Suprapubic skin (tissue), 4 donors: ENCODE measurements at regions not wholly inside any gene's neighbourhood (a gene's known extent, or its start where the extent isn't known, plus 50 kb on each side); places are given as distances from the start of the nearest gene placed in this dataset.

Experiments
- DNase-seq, 2 donors: peaks; one replicate each; pipeline ENCODE4 v3.0.0-alpha.2; 2019; ENCODE audit warnings: low spot score in 2 of 2
- H3K27ac ChIP-seq: fragments of 200-600 bp; sonication (generic); one replicate; pipeline ENCODE4 v1.5.1; 2019
- H3K27me3 ChIP-seq: fragments of 200-600 bp; sonication (generic); one replicate; pipeline ENCODE4 v1.5.1; 2019
- H3K36me3 ChIP-seq: fragments of 200-600 bp; sonication (generic); one replicate; pipeline ENCODE4 v1.5.1; 2019
- H3K4me1 ChIP-seq: fragments of 200-600 bp; sonication (generic); one replicate; pipeline ENCODE4 v1.5.1; 2019
- H3K4me3 ChIP-seq: fragments of 200-600 bp; sonication (generic); one replicate; pipeline ENCODE4 v1.5.1; 2019; ENCODE audit warnings: mild to moderate bottlenecking
- H3K9me3 ChIP-seq: fragments of 200-600 bp; sonication (generic); one replicate; pipeline ENCODE4 v1.5.1; 2019
- CTCF ChIP-seq, 2 donors: fragments of 200-600 bp in 1 of 2; fragments of 450-650 bp in 1 of 2; sonication (generic) in 1 of 2; IDR thresholded peaks; one replicate each; pipeline ENCODE4 v1.5.1; 2016 to 2019; ENCODE audit warnings: antibody characterized with exemption in 2 of 2, mild to moderate bottlenecking in 1 of 2, moderate library complexity in 1 of 2
- EP300 ChIP-seq: sonication (generic); formaldehyde crosslinking; IDR thresholded peaks from one replicate; pipeline ENCODE4 v1.6.1; 2017; ENCODE audit warnings: antibody characterized with exemption
- POLR2A ChIP-seq, 2 donors: fragments of 450-650 bp; IDR thresholded peaks; one replicate each; pipeline ENCODE4 v1.6.1; 2017; ENCODE audit warnings: antibody characterized with exemption in 2 of 2, mild to moderate bottlenecking in 2 of 2, moderate library complexity in 2 of 2
- POLR2AphosphoS5 ChIP-seq, 3 donors: sonication (generic); formaldehyde crosslinking; IDR thresholded peaks; one replicate each; pipeline ENCODE4 v1.6.1; 2017; ENCODE audit warnings: antibody characterized with exemption in 3 of 3
- WGBS: methylation state at CpG from one replicate; pipeline ENCODE4 v1.1.5; 2018; 5-methylcytosine and 5-hydroxymethylcytosine counted together

- H3K27ac ChIP-seq, result no peak overlapping the region
- DNase-seq, result no peak
- no peak for TF ChIP-seq EP300
- no peak for TF ChIP-seq POLR2AphosphoS5 (IDR thresholded peaks at IDR 0.05)
- TF ChIP-seq CTCF (IDR thresholded peaks at IDR 0.05), result no peak
- no peak for TF ChIP-seq POLR2A (IDR thresholded peaks at IDR 0.05)
- no peaks in the 10 kb centered on the region for H3K9me3 ChIP-seq
- no peaks in the 10 kb centered on the region for H3K27me3 ChIP-seq
- H3K4me1 ChIP-seq, result no peaks in the 10 kb centered on the region
- no peaks in the 10 kb centered on the region for H3K36me3 ChIP-seq
- H3K4me3 ChIP-seq, result no peak overlapping the region
Observed at GRCh38 chr10:33494694-33495265, 160.3 kb upstream of the NRP1 start.

- H3K4me3 ChIP-seq, result no peak overlapping the region
- no peaks in the 10 kb centered on the region for H3K36me3 ChIP-seq
- no peak overlapping the region for H3K27ac ChIP-seq
- TF ChIP-seq POLR2A (IDR thresholded peaks at IDR 0.05), result no peak
- no peak for TF ChIP-seq CTCF (IDR thresholded peaks at IDR 0.05)
- no peak for TF ChIP-seq POLR2AphosphoS5 (IDR thresholded peaks at IDR 0.05)
- no peaks in the 10 kb centered on the region for H3K9me3 ChIP-seq
- no peaks in the 10 kb centered on the region for H3K4me1 ChIP-seq
- 57% methylated on average over 2 of the region's 2 CpGs for WGBS
- DNase-seq, result no peak
- H3K27me3 ChIP-seq, result no peaks in the 10 kb centered on the region
Observed at GRCh38 chr10:33493978-33494377, 159.5 kb upstream of the NRP1 start.

- H3K27ac ChIP-seq, result no peak overlapping the region
- WGBS, result 96% methylated on average over 3 of the region's 3 CpGs
- H3K4me1 ChIP-seq, result no peaks in the 10 kb centered on the region
- TF ChIP-seq EP300 (no peak), CTCF (IDR thresholded peaks at IDR 0.05) (no peak), POLR2AphosphoS5 (IDR thresholded peaks at IDR 0.05) (no peak)
- H3K27me3 ChIP-seq, result no peaks in the 10 kb centered on the region
- H3K4me3 ChIP-seq, result no peak overlapping the region
- no peak for DNase-seq
- H3K36me3 ChIP-seq, result no peaks in the 10 kb centered on the region
- H3K9me3 ChIP-seq, result no peaks in the 10 kb centered on the region
Observed at GRCh38 chr10:33493497-33493896, 159.0 kb upstream of the NRP1 start.

- H3K27ac ChIP-seq, result no peak overlapping the region
- H3K4me1 ChIP-seq, result no peaks in the 10 kb centered on the region
- WGBS, result 69% methylated on average over 4 of the region's 4 CpGs
- H3K4me3 ChIP-seq, result no peak overlapping the region
- H3K36me3 ChIP-seq, result no peaks in the 10 kb centered on the region
- H3K27me3 ChIP-seq, result no peaks in the 10 kb centered on the region
- no peak for DNase-seq
- TF ChIP-seq POLR2AphosphoS5 (IDR thresholded peaks at IDR 0.05), result no peak
- TF ChIP-seq CTCF (IDR thresholded peaks at IDR 0.05), result no peak
- TF ChIP-seq EP300, result no peak
- no peak for TF ChIP-seq POLR2A (IDR thresholded peaks at IDR 0.05)
- H3K9me3 ChIP-seq, result no peaks in the 10 kb centered on the region
Observed at GRCh38 chr10:33492701-33493345, 158.4 kb upstream of the NRP1 start.

- TF ChIP-seq POLR2AphosphoS5 (IDR thresholded peaks at IDR 0.05) (no peak), EP300 (no peak), POLR2A (IDR thresholded peaks at IDR 0.05) (no peak), CTCF (IDR thresholded peaks at IDR 0.05) (no peak)
- H3K4me1 ChIP-seq, result peaks cover 3% of the 10 kb centered on the region
- H3K9me3 ChIP-seq, result no peaks in the 10 kb centered on the region
- H3K27me3 ChIP-seq, result no peaks in the 10 kb centered on the region
- no peak overlapping the region for H3K4me3 ChIP-seq
- no peak for DNase-seq
- H3K27ac ChIP-seq, result no peak overlapping the region
- 50% methylated on average over 6 of the region's 6 CpGs for WGBS
- no peaks in the 10 kb centered on the region for H3K36me3 ChIP-seq
Observed at GRCh38 chr10:33489501-33490176, 155.2 kb upstream of the NRP1 start.
